ENCODE measurements at regions not wholly inside any gene's neighbourhood (a gene's known extent, or its start where the extent isn't known, plus 50 kb on each side); places are given as distances from the start of the nearest gene placed in this dataset.

DNA sequence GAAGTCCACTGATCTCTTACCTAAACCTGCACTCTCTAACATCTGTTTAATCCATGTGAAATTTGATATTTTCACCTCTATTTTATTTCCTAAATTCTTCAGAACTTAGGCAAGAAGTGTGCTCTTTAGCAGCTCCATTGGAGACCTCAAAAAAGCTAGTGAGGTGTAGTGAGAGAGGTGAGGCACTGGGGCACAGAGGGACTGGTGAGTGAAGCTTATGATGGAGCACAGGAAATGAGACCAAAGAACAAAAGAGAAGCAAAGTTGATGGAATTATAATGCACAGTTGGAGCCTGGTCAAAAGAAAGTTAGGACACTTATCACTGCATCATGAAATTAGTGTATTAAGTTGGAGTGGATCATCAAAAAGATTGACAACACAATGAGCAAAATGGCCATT, 1050.7 kb upstream of the NRXN1 start:
- TF ChIP-seq, protein P1, sequence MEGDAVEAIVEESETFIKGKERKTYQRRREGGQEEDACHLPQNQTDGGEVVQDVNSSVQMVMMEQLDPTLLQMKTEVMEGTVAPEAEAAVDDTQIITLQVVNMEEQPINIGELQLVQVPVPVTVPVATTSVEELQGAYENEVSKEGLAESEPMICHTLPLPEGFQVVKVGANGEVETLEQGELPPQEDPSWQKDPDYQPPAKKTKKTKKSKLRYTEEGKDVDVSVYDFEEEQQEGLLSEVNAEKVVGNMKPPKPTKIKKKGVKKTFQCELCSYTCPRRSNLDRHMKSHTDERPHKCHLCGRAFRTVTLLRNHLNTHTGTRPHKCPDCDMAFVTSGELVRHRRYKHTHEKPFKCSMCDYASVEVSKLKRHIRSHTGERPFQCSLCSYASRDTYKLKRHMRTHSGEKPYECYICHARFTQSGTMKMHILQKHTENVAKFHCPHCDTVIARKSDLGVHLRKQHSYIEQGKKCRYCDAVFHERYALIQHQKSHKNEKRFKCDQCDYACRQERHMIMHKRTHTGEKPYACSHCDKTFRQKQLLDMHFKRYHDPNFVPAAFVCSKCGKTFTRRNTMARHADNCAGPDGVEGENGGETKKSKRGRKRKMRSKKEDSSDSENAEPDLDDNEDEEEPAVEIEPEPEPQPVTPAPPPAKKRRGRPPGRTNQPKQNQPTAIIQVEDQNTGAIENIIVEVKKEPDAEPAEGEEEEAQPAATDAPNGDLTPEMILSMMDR (IDR thresholded peaks at IDR 0.05 in 4 of 5, conservative IDR thresholded peaks at IDR 0.05 in 1 of 5): no peak
- TF ChIP-seq POLR2A (IDR thresholded peaks at IDR 0.05): no peak

Data from gastrocnemius medialis (tissue), 4 donors.